ENCODE measurements at regions not wholly inside any gene's neighbourhood (a gene's known extent, or its start where the extent isn't known, plus 50 kb on each side); places are given as distances from the start of the nearest gene placed in this dataset.

GRCh38 chr12:77368379-77368778 lies 303.0 kb upstream of the E2F7 start:
- ChIA-PET POLR2A (no interaction called here), CTCF (no interaction called here)
- Histone ChIP-seq H3K4me3 (ENCODE audit: control insufficient read depth in 1 of 2, extremely low read depth in 1 of 2, low read length in 1 of 2) (no peak overlapping the region), H3K36me3 (ENCODE audit: control insufficient read depth in 2 of 2, extremely low read depth in 1 of 2, insufficient read depth in 1 of 2, low read length in 1 of 2) (no peaks in the 10 kb centered on the region), H3K27ac (ENCODE audit: low read length) (no peak overlapping the region), H3K27me3 (replicated peaks in 1 of 2; ENCODE audit: control insufficient read depth in 2 of 2, extremely low read depth in 1 of 2, insufficient read depth in 2 of 2, low read length in 1 of 2) (no peaks in the 10 kb centered on the region), H3K9me3 (no peaks in the 10 kb centered on the region), H3K4me1 (ENCODE audit: control insufficient read depth in 1 of 2, extremely low read depth in 1 of 2, insufficient read depth in 2 of 2, low read length in 2 of 2) (no peaks in the 10 kb centered on the region)
- Mint-ChIP-seq H3K36me3 (no peaks in the 10 kb centered on the region), H3K9me3 (peaks cover 0 to 4% (median 0%) of the 10 kb centered on the region in 3 donors), H3K27me3 (no peaks in the 10 kb centered on the region), H3K27ac (no peak overlapping the region), H3K4me1 (no peaks in the 10 kb centered on the region), H3K4me3 (no peak overlapping the region)
- no CpG with 5 or more reads among the region's 2 CpGs for WGBS (ENCODE audit: insufficient coverage)
- DNase-seq: no peak
- ATAC-seq (replicated peaks in 1 of 4): no peak

GRCh38 chr12:77366616-77367015 lies 301.2 kb upstream of the E2F7 start:
- Histone ChIP-seq H3K4me3 (ENCODE audit: control insufficient read depth in 1 of 2, extremely low read depth in 1 of 2, low read length in 1 of 2) (no peak overlapping the region), H3K27ac (ENCODE audit: low read length) (no peak overlapping the region), H3K36me3 (ENCODE audit: control insufficient read depth in 2 of 2, extremely low read depth in 1 of 2, insufficient read depth in 1 of 2, low read length in 1 of 2) (no peaks in the 10 kb centered on the region), H3K27me3 (replicated peaks in 1 of 2; ENCODE audit: control insufficient read depth in 2 of 2, extremely low read depth in 1 of 2, insufficient read depth in 2 of 2, low read length in 1 of 2) (no peaks in the 10 kb centered on the region), H3K9me3 (no peaks in the 10 kb centered on the region), H3K4me1 (ENCODE audit: control insufficient read depth in 1 of 2, extremely low read depth in 1 of 2, insufficient read depth in 2 of 2, low read length in 2 of 2) (no peaks in the 10 kb centered on the region)
- peaks cover 0 to 4% (median 4%) of the 10 kb centered on the region in 3 donors for H3K9me3 Mint-ChIP-seq
- DNase-seq (no peak), ATAC-seq (replicated peaks in 1 of 4) (no peak)
- H3K4me3 Mint-ChIP-seq: no peak overlapping the region
- no peaks in the 10 kb centered on the region for H3K36me3 Mint-ChIP-seq
- no peak overlapping the region for H3K27ac Mint-ChIP-seq
- CTCF ChIA-PET: no interaction called here
- POLR2A ChIA-PET: no interaction called here
- WGBS (ENCODE audit: insufficient coverage): no CpG with 5 or more reads among the region's 2 CpGs
- no peaks in the 10 kb centered on the region for H3K27me3 Mint-ChIP-seq
- no peaks in the 10 kb centered on the region for H3K4me1 Mint-ChIP-seq

- Histone ChIP-seq H3K4me3 (ENCODE audit: control insufficient read depth in 1 of 2, extremely low read depth in 1 of 2, low read length in 1 of 2) (no peak overlapping the region), H3K4me1 (ENCODE audit: control insufficient read depth in 1 of 2, extremely low read depth in 1 of 2, insufficient read depth in 2 of 2, low read length in 2 of 2) (no peaks in the 10 kb centered on the region), H3K27ac (ENCODE audit: low read length) (no peak overlapping the region), H3K9me3 (no peaks in the 10 kb centered on the region), H3K27me3 (replicated peaks in 1 of 2; ENCODE audit: control insufficient read depth in 2 of 2, extremely low read depth in 1 of 2, insufficient read depth in 2 of 2, low read length in 1 of 2) (no peaks in the 10 kb centered on the region), H3K36me3 (ENCODE audit: control insufficient read depth in 2 of 2, extremely low read depth in 1 of 2, insufficient read depth in 1 of 2, low read length in 1 of 2) (no peaks in the 10 kb centered on the region)
- Mint-ChIP-seq H3K36me3 (no peaks in the 10 kb centered on the region), H3K27ac (no peak overlapping the region), H3K4me1 (no peaks in the 10 kb centered on the region), H3K4me3 (no peak overlapping the region), H3K27me3 (no peaks in the 10 kb centered on the region), H3K9me3 (peaks cover 0 to 8% (median 2%) of the 10 kb centered on the region in 3 donors)
- DNase-seq (no peak), ATAC-seq (replicated peaks in 1 of 4) (no peak)
- 40% methylated on average over 1 of the region's 1 CpG for WGBS (ENCODE audit: insufficient coverage)
- ChIA-PET CTCF (no interaction called here), POLR2A (no interaction called here)
Observed at GRCh38 chr12:77364400-77364799, 299.0 kb upstream of the E2F7 start.

DNA sequence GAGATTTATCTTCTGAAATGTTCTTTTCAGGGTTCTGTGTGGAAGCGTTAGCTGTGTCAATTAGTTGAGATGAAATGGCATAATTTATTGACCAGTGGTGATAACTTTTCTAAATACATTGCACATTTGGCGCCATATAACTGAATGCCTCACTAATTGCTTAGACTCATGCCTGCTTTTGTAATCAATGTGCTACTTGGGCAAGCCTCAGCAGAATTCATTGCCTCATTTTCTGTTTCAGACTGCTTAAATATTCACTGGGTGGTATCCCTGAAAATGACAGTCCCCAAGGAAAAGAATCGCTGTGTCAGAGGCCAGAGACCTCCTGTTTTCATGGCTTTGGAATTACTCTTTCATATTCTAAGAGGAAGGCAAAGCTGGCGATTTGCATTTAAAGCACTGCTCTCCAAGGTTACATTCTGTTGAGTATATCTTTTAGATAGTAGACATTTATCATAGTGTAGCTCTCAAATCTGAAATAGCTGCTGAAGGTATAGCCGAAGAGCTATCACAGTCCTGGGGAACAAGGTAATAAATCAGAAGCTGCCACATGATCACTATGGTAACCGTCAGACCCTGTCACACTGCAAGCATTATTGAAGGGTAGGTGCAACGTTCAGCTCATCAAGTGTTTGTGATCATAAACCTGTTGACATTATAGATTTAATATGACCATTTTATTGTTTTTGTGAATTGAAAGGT lies 297.3 kb upstream of the E2F7 start:
- ChIA-PET POLR2A (interaction anchor here in 1 of 2 donors (0.6 kb wide), 1 partner anchor 1257 kb away, joined by 3 read pairs; no protein-coding TSS in a partner anchor), CTCF (no interaction called here)
- Histone ChIP-seq H3K27ac (ENCODE audit: low read length) (no peak overlapping the region), H3K9me3 (no peaks in the 10 kb centered on the region), H3K36me3 (ENCODE audit: control insufficient read depth in 2 of 2, extremely low read depth in 1 of 2, insufficient read depth in 1 of 2, low read length in 1 of 2) (no peaks in the 10 kb centered on the region), H3K4me3 (ENCODE audit: control insufficient read depth in 1 of 2, extremely low read depth in 1 of 2, low read length in 1 of 2) (no peak overlapping the region), H3K27me3 (replicated peaks in 1 of 2; ENCODE audit: control insufficient read depth in 2 of 2, extremely low read depth in 1 of 2, insufficient read depth in 2 of 2, low read length in 1 of 2) (no peaks in the 10 kb centered on the region), H3K4me1 (ENCODE audit: control insufficient read depth in 1 of 2, extremely low read depth in 1 of 2, insufficient read depth in 2 of 2, low read length in 2 of 2) (no peaks in the 10 kb centered on the region)
- Mint-ChIP-seq H3K27me3 (no peaks in the 10 kb centered on the region), H3K4me3 (no peak overlapping the region), H3K4me1 (no peaks in the 10 kb centered on the region), H3K36me3 (no peaks in the 10 kb centered on the region), H3K27ac (no peak overlapping the region), H3K9me3 (peaks cover 0 to 8% (median 0%) of the 10 kb centered on the region in 3 donors)
- no peak for DNase-seq
- no peak for ATAC-seq (replicated peaks in 1 of 4)
- 70% methylated on average over 3 of the region's 7 CpGs for WGBS (ENCODE audit: insufficient coverage)

DNA sequence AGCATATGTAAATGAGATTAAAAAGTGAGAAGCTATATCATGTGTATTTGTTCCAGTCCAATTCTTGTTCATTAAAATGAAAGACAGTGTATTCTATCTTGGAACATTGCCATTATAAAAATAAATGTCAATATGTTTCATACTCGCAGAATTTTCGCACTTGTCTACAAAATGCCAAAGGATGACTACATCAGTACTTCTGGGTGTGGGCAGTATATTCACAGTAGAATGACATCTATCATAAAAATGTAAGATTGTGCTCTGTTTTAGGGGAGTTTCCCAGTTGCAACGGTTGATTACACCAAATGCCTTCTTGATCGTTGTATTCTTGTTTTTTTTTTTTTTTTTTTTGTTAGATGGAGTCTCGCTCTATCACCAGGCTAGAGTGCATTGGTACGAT lies 292.3 kb upstream of the E2F7 start:
- POLR2A ChIA-PET: no interaction called here
- ATAC-seq (replicated peaks in 1 of 4): no peak
- no peak overlapping the region for H3K4me3 ChIP-seq (ENCODE audit: control insufficient read depth in 1 of 2, extremely low read depth in 1 of 2, low read length in 1 of 2)
- CTCF ChIA-PET: no interaction called here
- H3K4me3 Mint-ChIP-seq: no peak overlapping the region
- no peaks in the 10 kb centered on the region for H3K9me3 ChIP-seq
- peaks cover 0 to 8% (median 3%) of the 10 kb centered on the region in 3 donors for H3K9me3 Mint-ChIP-seq
- no peaks in the 10 kb centered on the region for H3K36me3 ChIP-seq (ENCODE audit: control insufficient read depth in 2 of 2, extremely low read depth in 1 of 2, insufficient read depth in 1 of 2, low read length in 1 of 2)
- H3K27me3 Mint-ChIP-seq: no peaks in the 10 kb centered on the region
- no peak overlapping the region for H3K27ac Mint-ChIP-seq
- WGBS (ENCODE audit: insufficient coverage): no CpG with 5 or more reads among the region's 6 CpGs
- no peaks in the 10 kb centered on the region for H3K4me1 Mint-ChIP-seq
- no peaks in the 10 kb centered on the region for H3K27me3 ChIP-seq (replicated peaks in 1 of 2; ENCODE audit: control insufficient read depth in 2 of 2, extremely low read depth in 1 of 2, insufficient read depth in 2 of 2, low read length in 1 of 2)
- no peak for DNase-seq
- H3K4me1 ChIP-seq (ENCODE audit: control insufficient read depth in 1 of 2, extremely low read depth in 1 of 2, insufficient read depth in 2 of 2, low read length in 2 of 2): no peaks in the 10 kb centered on the region
- H3K27ac ChIP-seq (ENCODE audit: low read length): no peak overlapping the region
- H3K36me3 Mint-ChIP-seq: no peaks in the 10 kb centered on the region

DNA sequence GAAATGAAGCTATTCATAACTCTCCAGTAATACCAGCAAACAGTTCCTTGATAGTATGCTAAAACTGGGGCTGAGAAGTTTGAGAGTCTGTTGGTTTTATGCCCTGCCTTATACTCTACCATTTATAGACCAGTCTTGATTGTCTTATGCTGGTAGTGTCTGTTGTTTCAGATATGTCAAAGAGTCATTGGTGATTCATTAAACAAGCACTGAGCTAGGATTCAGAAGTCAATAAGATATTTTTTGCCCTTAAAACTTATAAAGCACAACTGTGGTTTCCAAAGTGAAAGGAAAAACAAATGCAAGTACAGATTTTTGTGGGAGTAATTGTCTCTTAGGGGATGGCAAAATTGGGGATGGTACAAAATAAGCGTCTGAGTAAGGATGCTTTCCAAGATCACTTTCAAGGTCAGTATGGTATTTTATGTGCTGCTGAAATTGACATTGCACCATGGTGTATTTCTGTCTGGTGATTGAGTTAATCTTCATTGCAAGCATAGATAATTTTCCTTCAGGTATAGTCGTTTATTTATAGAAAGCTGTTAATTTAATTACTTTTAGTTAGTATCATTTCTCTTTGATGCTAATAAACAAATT lies 289.5 kb upstream of the E2F7 start:
- Histone ChIP-seq H3K27me3 (replicated peaks in 1 of 2; ENCODE audit: control insufficient read depth in 2 of 2, extremely low read depth in 1 of 2, insufficient read depth in 2 of 2, low read length in 1 of 2) (no peaks in the 10 kb centered on the region), H3K27ac (ENCODE audit: low read length) (no peak overlapping the region), H3K4me1 (ENCODE audit: control insufficient read depth in 1 of 2, extremely low read depth in 1 of 2, insufficient read depth in 2 of 2, low read length in 2 of 2) (no peaks in the 10 kb centered on the region), H3K36me3 (ENCODE audit: control insufficient read depth in 2 of 2, extremely low read depth in 1 of 2, insufficient read depth in 1 of 2, low read length in 1 of 2) (no peaks in the 10 kb centered on the region), H3K9me3 (no peaks in the 10 kb centered on the region), H3K4me3 (ENCODE audit: control insufficient read depth in 1 of 2, extremely low read depth in 1 of 2, low read length in 1 of 2) (no peak overlapping the region)
- Mint-ChIP-seq H3K4me1 (no peaks in the 10 kb centered on the region), H3K27me3 (no peaks in the 10 kb centered on the region), H3K4me3 (no peak overlapping the region), H3K36me3 (no peaks in the 10 kb centered on the region), H3K9me3 (peaks cover 0 to 3% (median 0%) of the 10 kb centered on the region in 3 donors), H3K27ac (no peak overlapping the region)
- POLR2A ChIA-PET: no interaction called here
- ATAC-seq (replicated peaks in 1 of 4): no peak
- DNase-seq: no peak
- no CpG with 5 or more reads among the region's 2 CpGs for WGBS (ENCODE audit: insufficient coverage)
- CTCF ChIA-PET: no interaction called here

Measured in T-cell (primary cell).